ENCODE measurements at regions not wholly inside any gene's neighbourhood (a gene's known extent, or its start where the extent isn't known, plus 50 kb on each side); places are given as distances from the start of the nearest gene placed in this dataset.
"Not testable (repeated sequence)": the region's sequence is repeated elsewhere in the genome, so short reads cannot be mapped to it uniquely, and the experiment has no call there.

DNA sequence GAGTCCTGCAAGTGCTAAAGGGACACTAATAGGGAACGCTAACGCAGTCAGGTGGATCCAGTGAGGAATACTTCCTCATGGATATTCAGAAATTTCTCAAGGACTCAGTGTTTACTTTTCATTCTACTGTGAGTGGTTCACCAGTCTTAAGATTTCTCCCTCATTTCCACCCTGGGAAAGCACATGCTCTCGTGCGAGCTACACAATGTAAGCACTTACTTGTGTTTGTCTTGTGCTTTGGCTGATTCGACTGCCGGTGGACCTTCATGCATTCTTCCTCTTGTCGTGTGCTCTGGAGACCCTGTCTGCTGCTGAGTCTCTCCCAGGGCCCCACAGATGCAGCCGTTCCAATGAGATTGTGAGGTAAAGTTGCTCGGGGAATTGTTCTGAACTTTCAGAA, 180.1 kb downstream of the NUFIP1 start:
- no peak for DNase-seq

GRCh38 chr13:44808185-44808584, 181.1 kb downstream of the NUFIP1 start:
- no peak for DNase-seq

DNA sequence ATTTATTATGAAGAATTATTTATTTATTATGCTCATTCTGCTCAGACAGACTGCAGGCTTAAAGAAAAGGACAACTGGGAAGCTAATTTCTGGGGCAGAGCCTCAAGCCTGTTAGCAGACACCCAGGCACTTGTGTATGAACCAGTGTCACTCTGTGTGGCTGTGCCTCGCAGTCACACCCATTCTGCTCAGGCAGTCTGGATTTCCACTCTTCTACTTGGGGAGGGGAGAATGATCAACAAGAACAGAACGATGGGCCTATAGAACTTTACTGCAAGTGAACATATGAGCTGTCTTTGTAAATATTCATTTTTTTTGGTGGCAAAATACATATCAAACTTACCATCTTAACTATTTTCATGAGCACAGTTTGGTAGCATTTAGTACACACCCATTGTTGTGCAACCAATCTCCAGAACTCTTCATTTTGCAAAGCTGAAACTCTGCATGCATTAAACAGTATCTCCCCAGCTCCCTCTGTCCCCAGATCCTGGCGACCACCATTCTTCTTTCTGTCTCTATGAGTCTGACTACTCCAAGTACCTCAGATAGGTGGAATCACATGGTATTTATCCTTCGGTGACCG, 181.7 kb downstream of the NUFIP1 start:
- DNase-seq = no peak

GRCh38 chr13:44806826-44807225, 182.4 kb downstream of the NUFIP1 start:
- DNase-seq = no peak

- DNase-seq = no peak
These were observed 183.7 kb downstream of the NUFIP1 start for GRCh38 chr13:44805585-44805984.

DNA sequence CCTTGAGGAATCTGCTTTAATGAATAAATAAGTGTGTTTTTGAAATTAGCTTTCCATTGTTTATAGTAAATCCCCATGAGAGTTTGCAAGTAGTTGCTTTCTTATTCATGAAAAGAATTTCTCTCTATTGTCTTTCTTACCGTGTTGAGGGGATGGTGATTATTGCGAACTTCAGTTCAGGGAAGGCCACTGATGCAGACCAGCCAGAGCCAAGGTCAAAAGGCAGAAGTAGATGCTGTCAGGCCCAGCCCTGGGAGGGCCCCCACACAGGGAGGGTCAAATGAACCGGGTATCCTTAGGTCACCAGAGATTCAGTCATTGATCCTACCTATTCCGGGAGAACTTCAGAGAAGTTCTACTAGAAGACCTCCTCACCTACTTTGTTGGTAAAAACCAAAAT, 185.9 kb downstream of the NUFIP1 start:
- no peak for DNase-seq

- DNase-seq = no peak
These were observed 186.8 kb downstream of the NUFIP1 start for GRCh38 chr13:44802491-44802890.

GRCh38 chr13:44801990-44802389, 187.3 kb downstream of the NUFIP1 start:
- DNase-seq = no peak

DNA sequence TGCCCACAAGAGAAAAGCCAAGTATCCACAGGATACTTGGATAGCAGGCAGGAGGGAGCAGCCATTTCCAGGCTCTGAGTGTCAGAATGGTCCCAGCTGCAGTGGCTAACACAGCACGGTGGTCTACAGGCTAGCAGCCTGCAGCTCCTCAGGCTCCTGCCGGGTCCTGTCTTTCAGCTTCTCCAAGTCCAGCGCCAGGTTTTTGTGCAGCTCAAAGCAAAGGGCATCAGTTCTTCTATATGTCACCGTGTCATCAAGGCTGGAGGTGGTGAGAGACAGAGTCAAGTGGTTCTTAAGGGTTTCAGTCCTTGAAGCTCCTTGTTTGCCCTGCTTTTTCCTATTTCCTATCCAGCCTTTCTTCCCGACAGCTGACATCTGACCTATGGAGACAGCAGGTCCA, 188.6 kb downstream of the NUFIP1 start:
- DNase-seq = no peak

DNA sequence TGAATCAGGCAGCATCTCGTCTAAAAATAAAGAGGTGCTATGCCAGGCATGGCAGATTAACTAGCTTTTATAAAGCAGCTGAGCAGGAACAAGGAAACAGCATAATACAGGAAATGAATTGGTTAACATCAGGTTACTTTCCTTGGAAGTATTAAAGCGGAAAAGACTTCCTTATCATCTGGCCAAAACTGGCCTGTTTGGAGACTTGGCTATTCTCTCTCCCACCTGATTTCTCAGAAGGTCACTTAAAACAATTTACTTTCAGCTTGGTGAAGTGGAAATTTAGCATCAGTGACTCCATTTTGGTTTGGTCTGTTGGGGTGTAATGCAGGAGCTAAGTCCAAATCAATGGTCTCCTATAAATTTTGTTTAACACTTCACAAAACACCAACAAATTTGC, 191.6 kb downstream of the NUFIP1 start:
- no peak for DNase-seq

DNA sequence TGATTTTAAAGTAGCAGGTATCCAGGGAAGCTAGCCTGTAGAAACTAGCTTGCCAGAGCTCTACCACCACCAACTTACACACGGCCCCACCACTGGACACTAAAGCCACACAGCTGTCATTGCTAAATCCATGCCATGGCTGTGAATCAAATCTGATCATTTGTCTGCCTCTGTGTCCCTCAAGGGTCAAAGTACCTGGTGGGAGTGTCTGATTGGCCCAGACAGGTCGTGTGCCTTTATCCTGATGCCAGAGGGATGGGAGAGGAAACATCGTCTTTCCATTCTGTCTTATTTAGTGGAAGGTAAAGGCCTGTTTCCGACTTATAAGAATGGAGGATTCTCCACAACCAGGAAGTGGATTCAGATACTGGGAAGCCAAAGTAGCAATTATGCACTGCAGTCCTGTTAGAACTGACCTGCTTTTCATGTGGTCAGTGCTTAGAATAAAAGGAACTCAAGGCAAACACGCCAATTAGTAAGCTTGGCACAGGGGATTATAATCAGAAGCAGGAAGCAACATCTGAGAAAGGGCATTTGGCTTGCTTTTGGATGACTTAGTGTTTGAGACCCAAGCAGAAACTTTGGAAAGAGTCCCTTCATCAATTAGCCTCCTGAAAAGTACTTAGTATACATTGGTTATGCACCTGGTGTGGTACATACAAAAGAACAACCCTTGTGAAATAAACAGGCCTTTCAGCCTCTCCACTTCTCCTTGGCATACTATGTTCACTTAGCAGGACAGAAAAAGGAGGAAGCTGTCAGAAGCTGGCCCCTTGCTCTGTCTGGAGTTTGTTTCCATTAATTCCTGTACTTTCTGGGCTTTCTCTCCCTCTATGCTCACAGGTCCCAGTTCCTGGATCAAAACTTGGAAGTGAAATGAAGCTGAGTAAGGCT, 192.4 kb downstream of the NUFIP1 start:
- DNase-seq = peak; percentile 2

DNA sequence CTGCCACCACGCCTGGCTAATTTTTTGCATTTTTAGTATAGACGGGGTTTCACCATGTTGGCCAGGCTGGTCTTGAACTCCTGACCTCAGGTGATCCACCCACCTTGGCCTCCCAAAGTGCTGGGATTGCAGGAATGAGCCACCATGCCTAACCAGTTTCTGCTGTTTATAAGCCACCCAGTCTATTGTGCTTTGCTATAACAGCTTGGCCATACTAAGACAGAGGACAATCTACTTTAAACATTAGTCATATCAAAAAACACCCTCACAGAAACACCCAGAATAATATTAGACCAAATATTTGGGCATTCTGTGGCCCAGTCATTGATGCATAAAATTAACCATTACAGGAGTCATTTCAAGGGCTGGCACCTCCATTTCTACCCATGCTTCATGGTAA, 193.2 kb downstream of the NUFIP1 start:
- not testable (repeated sequence) for DNase-seq

- no peak for DNase-seq
These were observed 194.1 kb downstream of the NUFIP1 start for GRCh38 chr13:44795176-44795575.

DNA sequence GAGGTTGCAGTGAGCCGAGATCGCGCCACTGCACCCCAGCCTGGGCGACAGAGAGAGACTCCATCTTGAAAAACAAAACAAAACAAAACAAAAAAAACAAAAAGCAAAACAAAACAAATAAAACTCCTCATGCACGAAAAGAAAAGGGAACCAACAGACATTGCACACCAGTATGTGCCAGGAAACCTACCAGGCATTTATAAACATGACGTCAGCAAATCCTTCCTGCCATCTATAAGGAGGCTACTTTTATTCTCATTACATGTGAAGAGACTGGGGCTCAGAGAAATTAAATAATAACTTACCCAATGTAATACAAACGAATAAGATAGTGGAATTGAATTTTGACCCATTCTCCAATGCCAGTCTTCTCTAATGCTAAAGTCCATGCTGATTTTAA, 197.2 kb downstream of the NUFIP1 start:
- no peak for DNase-seq

GRCh38 chr13:44790289-44790688, 199.0 kb downstream of the NUFIP1 start:
- DNase-seq = no peak

GRCh38 chr13:44787617-44788016, 201.7 kb downstream of the NUFIP1 start:
- DNase-seq = no peak

- DNase-seq = no peak
These were observed 202.5 kb downstream of the NUFIP1 start for GRCh38 chr13:44786756-44787155.

DNA sequence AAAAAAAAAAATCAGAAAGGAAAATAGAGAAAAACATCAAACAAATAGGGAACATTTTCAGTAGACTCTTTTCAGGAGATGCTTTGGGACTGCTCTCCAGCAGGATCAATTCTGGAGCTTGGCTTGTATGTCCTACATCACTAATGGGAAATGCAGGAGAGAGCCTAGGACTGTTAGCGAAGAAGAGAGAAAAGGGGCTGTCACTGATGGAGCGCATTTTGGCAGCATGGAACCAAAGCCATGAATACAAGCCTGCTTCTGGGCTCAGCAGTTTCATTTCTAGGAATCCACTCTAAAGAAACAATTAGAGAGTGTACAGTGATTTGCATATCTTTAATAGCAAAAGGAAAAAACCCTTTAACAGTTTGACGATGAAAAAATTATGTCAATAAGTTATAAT, 203.9 kb downstream of the NUFIP1 start:
- no peak for DNase-seq

DNA sequence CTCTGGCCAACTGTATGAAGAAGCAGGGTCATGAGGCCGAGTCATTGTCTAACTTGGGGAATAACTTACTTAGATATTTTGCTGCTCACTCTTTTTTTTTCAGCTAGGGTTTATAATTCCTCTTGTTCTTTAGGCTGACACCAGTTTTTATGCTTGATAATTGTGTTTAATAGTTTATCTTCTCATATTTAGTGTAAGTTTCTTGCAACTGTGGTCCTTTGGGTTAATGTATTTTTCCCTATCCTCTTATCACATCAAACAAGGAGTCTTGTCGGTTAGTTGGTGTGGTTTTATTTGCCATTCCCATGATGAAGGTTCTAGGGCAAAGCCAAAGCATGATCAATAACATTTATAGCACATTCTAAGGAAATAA, 204.6 kb downstream of the NUFIP1 start:
- no peak for DNase-seq

DNA sequence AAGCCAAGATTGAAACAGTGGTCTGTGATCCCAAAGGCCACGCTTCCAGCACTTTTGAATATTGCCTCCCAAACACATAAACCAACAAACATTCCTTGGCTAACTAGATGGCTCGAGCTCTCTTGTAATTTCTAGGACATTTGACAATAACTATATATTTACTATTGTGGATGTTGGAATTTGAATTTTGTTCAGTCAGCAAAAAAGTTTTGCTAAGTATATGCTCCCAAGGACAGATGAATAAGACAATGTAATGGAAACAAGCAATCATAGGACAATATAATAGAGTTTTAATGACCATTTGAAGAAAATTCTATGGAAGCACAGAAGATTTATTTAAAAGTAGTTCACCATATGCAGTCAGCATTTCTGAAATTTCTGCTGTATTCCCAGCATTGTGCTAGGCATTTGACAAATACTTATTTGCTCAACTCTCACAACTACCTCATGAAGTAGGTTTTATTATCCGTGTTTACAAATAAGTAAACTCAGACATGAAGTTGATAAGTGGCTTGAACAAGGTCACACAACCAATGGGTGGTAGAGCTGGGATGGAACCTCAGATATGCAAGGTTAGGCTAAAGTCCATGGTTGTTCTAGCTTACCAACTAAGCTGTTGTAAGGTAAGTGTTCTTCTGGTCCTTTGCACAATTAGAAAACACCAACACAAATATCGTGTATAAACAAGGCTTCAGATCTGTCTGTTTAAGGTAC, 205.1 kb downstream of the NUFIP1 start:
- no peak for DNase-seq

- DNase-seq = no peak
These were observed 204.6 kb upstream of the TSC22D1 start for GRCh38 chr13:44780591-44781280.

DNA sequence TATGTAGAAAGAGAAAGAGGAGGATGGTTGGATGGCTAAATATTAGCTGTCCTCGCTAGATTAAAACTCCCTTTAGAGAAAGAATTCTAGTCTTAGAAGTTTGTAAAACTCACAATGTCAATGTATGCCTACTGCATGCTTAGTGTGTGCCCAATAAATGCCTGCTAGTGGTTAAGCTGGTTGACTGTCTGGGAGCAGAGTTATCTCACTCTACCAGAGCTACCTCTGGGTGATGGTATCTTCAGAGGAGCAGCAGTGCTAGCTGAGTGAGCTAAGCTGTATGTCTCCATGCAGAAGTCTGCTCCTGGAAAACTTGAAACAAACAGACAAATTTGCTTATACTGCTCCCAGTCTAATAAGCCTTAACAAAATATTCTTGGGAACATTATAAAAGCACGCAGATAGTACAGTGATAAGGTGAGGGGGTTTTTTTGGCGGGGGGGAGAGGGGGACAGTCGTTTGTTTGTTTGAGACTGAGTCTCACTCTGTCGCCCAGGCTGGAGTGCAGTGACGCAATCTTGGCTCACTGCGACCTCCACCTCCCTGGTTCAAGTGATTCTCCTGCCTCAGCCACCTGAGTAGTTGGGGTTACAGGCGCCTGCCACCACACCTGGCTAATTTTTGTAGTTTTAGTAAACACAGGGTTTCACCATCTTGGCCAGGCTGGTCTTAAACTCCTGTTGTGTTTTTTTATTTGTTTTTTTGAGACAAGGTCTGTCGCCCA, 202.8 kb upstream of the TSC22D1 start:
- DNase-seq = no peak

GRCh38 chr13:44775290-44775689, 199.2 kb upstream of the TSC22D1 start:
- not testable (repeated sequence) for DNase-seq
